Kidney (tissue), 13 donors: ENCODE measurements at regions not wholly inside any gene's neighbourhood (a gene's known extent, or its start where the extent isn't known, plus 50 kb on each side); places are given as distances from the start of the nearest gene placed in this dataset.

ENCODE experiments used
- DNase-seq, 5 donors: peaks; one replicate each; pipeline ENCODE4 v3.0.0-alpha.2; 2013 to 2020
- FAIRE-seq: peaks from 2 replicates; lab custom pipeline; 2012; peaks lifted over from hg19 to GRCh38; lab: Jason Lieb, UNC
- H3K27ac ChIP-seq, 2 donors: one replicate each; pipeline ENCODE4 v1.7.0; 2013; ENCODE audit warnings: low read depth in 2 of 2, low read length in 2 of 2, inconsistent platforms in 1 of 2
- H3K27me3 ChIP-seq: one replicate; pipeline ENCODE4 v1.7.1; 2013; ENCODE audit warnings: low read length, inconsistent platforms; ENCODE audit not compliant: control insufficient read depth, insufficient read depth
- H3K36me3 ChIP-seq, 3 donors: one replicate each; pipeline versions ENCODE4 v1.7.0 to v1.7.1; 2013; ENCODE audit warnings: low read length in 3 of 3, control low read depth in 1 of 3, inconsistent platforms in 1 of 3; ENCODE audit not compliant: insufficient read depth in 3 of 3, control insufficient read depth in 2 of 3
- H3K4me1 ChIP-seq, 3 donors: one replicate each; pipeline versions ENCODE4 v1.7.0 to v1.7.1; 2013; ENCODE audit warnings: low read length in 3 of 3, inconsistent platforms in 1 of 3, low read depth in 1 of 3; ENCODE audit not compliant: control insufficient read depth in 2 of 3, insufficient read depth in 2 of 3
- H3K4me3 ChIP-seq, 3 donors: one replicate each; pipeline versions ENCODE4 v1.7.0 to v1.8.1; 2013; ENCODE audit warnings: low read length in 3 of 3, control low read depth in 1 of 3, inconsistent platforms in 1 of 3
- H3K9ac ChIP-seq, 3 donors: one replicate each; pipeline versions ENCODE4 v1.7.0 to v1.7.1; 2013; ENCODE audit warnings: low read length in 3 of 3, control low read depth in 1 of 3, inconsistent platforms in 1 of 3
- H3K9me3 ChIP-seq, 3 donors: one replicate each; pipeline versions ENCODE4 v1.7.0 to v1.7.1; 2013; ENCODE audit warnings: low read length in 3 of 3, control low read depth in 1 of 3, inconsistent platforms in 1 of 3; ENCODE audit not compliant: control insufficient read depth in 2 of 3, insufficient read depth in 1 of 3
- CTCF ChIP-seq: IDR thresholded peaks from 3 replicates; pipeline ENCODE4 v1.5.1; 2012; ENCODE audit warnings: mild to moderate bottlenecking, moderate library complexity, borderline replicate concordance; ENCODE audit not compliant: insufficient read depth; ENCODE audit errors: extremely low read depth
- intact Hi-C: fragments of 100-400 bp; cut with DNase I; formaldehyde crosslinking; loops from one replicate; pipeline ENCODE4 v1.11.1; 2022
- donor health status: control.
- donor health status: control.
- donor health status: control.
- donor health status: control.
- donor health status: control.
- donor health status: DM: yes; HTN: yes; CAD: no.
- donor health status: Normal renal cell carcinoma (clear cell type).

GRCh38 chr7:136072447-136072846 lies 95.3 kb upstream of the MTPN start:
- H3K27ac ChIP-seq: no peak overlapping the region
- H3K36me3 ChIP-seq: no peaks in the 10 kb centered on the region
- no peaks in the 10 kb centered on the region for H3K27me3 ChIP-seq
- DNase-seq: no peak
- H3K9ac ChIP-seq: no peak overlapping the region
- no peaks in the 10 kb centered on the region for H3K4me1 ChIP-seq
- no peak overlapping the region for H3K4me3 ChIP-seq
- FAIRE-seq: no peak
- TF ChIP-seq CTCF: no peak
- H3K9me3 ChIP-seq: no peaks in the 10 kb centered on the region
- intact Hi-C loops: no loop called here

GRCh38 chr7:136070736-136071505 lies 93.8 kb upstream of the MTPN start:
- intact Hi-C loops: no loop called here
- no peak for TF ChIP-seq CTCF
- peak in 2 of 5 donors; percentile 38 to 78 for DNase-seq
- H3K4me3 ChIP-seq: no peak overlapping the region
- no peak for FAIRE-seq
- H3K9ac ChIP-seq: no peak overlapping the region
- H3K27ac ChIP-seq: no peak overlapping the region
- H3K4me1 ChIP-seq: no peaks in the 10 kb centered on the region
- H3K36me3 ChIP-seq: no peaks in the 10 kb centered on the region
- no peaks in the 10 kb centered on the region for H3K9me3 ChIP-seq
- H3K27me3 ChIP-seq: no peaks in the 10 kb centered on the region

DNA sequence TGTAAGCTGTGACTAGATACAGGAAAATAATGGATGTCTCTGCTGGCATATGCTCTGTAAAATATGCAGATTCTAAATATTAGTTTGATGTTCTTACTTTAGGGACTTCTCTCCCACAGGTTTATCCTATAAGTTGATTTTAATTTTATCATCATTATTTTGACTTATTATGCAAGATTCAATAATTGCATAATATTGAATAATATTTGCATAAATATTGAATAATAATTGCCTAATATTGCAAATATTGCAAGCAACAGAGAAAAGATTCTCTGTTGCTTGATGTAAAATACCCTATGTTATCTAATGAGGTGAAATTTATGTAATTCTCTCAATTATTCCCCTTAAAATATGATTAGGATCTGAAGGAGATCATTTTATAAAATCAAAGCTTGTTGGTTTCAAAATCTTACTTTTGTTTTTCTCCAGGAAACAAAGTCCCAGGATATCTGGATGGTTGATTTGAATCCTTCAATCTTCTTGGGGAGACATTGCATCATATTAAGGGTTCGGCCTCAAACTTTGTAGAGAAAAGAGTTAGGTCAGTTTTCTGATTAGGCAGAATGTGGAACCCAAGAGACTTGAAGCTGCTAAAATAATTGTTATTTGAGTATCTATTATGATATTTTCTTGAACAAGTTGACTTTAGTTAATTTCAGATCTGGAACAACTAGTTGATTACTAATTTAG lies 92.8 kb upstream of the MTPN start:
- Histone ChIP-seq H3K4me3 (no peak overlapping the region), H3K9ac (no peak overlapping the region), H3K9me3 (no peaks in the 10 kb centered on the region), H3K27me3 (no peaks in the 10 kb centered on the region), H3K36me3 (no peaks in the 10 kb centered on the region), H3K4me1 (no peaks in the 10 kb centered on the region), H3K27ac (no peak overlapping the region)
- FAIRE-seq (no peak), DNase-seq (no peak)
- TF ChIP-seq CTCF: no peak
- intact Hi-C loops: no loop called here
